ENCODE measurements at regions not wholly inside any gene's neighbourhood (a gene's known extent, or its start where the extent isn't known, plus 50 kb on each side); places are given as distances from the start of the nearest gene placed in this dataset.
"Not testable (repeated sequence)": the region's sequence is repeated elsewhere in the genome, so short reads cannot be mapped to it uniquely, and the experiment has no call there.

GRCh38 chr16:52729731-52730130, 182.8 kb upstream of the TOX3 start:
- no peak for DNase-seq (ENCODE audit: low spot score)

GRCh38 chr16:52727849-52728248, 180.9 kb upstream of the TOX3 start:
- DNase-seq (ENCODE audit: low spot score), result no peak

GRCh38 chr16:52727441-52727840, 180.5 kb upstream of the TOX3 start:
- DNase-seq (ENCODE audit: low spot score), result no peak

GRCh38 chr16:52725461-52725860, 178.5 kb upstream of the TOX3 start:
- no peak for DNase-seq (ENCODE audit: low spot score)

- DNase-seq (ENCODE audit: low spot score), result no peak
These were observed 178.1 kb upstream of the TOX3 start for GRCh38 chr16:52725043-52725442.

- no peak for DNase-seq (ENCODE audit: low spot score)
These were observed 174.4 kb upstream of the TOX3 start for GRCh38 chr16:52721331-52721730.

GRCh38 chr16:52718046-52718445, 171.1 kb upstream of the TOX3 start:
- DNase-seq (ENCODE audit: low spot score), result no peak

- no peak for DNase-seq (ENCODE audit: low spot score)
These were observed 166.8 kb upstream of the TOX3 start for GRCh38 chr16:52713740-52714139.

- DNase-seq (ENCODE audit: low spot score), result no peak
These were observed 162.4 kb upstream of the TOX3 start for GRCh38 chr16:52709306-52709705.

- DNase-seq (ENCODE audit: low spot score), result no peak
These were observed 161.5 kb upstream of the TOX3 start for GRCh38 chr16:52708476-52708875.

- no peak for DNase-seq (ENCODE audit: low spot score)
These were observed 160.9 kb upstream of the TOX3 start for GRCh38 chr16:52707676-52708337.

GRCh38 chr16:52705122-52705521, 158.2 kb upstream of the TOX3 start:
- DNase-seq (ENCODE audit: low spot score), result no peak

- DNase-seq (ENCODE audit: low spot score), result no peak
These were observed 151.0 kb upstream of the TOX3 start for GRCh38 chr16:52697971-52698370.

GRCh38 chr16:52696126-52696525, 149.2 kb upstream of the TOX3 start:
- no peak for DNase-seq (ENCODE audit: low spot score)

GRCh38 chr16:52690468-52690867, 143.5 kb upstream of the TOX3 start:
- DNase-seq (ENCODE audit: low spot score), result no peak

- no peak for DNase-seq (ENCODE audit: low spot score)
These were observed 134.1 kb upstream of the TOX3 start for GRCh38 chr16:52680993-52681392.

GRCh38 chr16:52677501-52677900, 130.6 kb upstream of the TOX3 start:
- DNase-seq (ENCODE audit: low spot score), result no peak

- DNase-seq (ENCODE audit: low spot score), result no peak
These were observed 130.0 kb upstream of the TOX3 start for GRCh38 chr16:52676959-52677358.

- no peak for DNase-seq (ENCODE audit: low spot score)
These were observed 124.6 kb upstream of the TOX3 start for GRCh38 chr16:52671590-52671989.

GRCh38 chr16:52657924-52658323, 111.0 kb upstream of the TOX3 start:
- no peak for DNase-seq (ENCODE audit: low spot score)

- not testable (repeated sequence) for DNase-seq (ENCODE audit: low spot score)
These were observed 109.0 kb upstream of the TOX3 start for GRCh38 chr16:52655916-52656315.

GRCh38 chr16:52655156-52655555, 108.2 kb upstream of the TOX3 start:
- DNase-seq (ENCODE audit: low spot score), result not testable (repeated sequence)

GRCh38 chr16:52652033-52652432, 105.1 kb upstream of the TOX3 start:
- no peak for DNase-seq (ENCODE audit: low spot score)

- no peak for DNase-seq (ENCODE audit: low spot score)
These were observed 103.8 kb upstream of the TOX3 start for GRCh38 chr16:52650789-52651188.

GRCh38 chr16:52650318-52650717, 103.4 kb upstream of the TOX3 start:
- DNase-seq (ENCODE audit: low spot score), result no peak
